Keratinocyte (primary cell): ENCODE measurements at regions not wholly inside any gene's neighbourhood (a gene's known extent, or its start where the extent isn't known, plus 50 kb on each side); places are given as distances from the start of the nearest gene placed in this dataset.

ENCODE experiments used
- EZH2 ChIP-seq: IDR thresholded peaks from one replicate; pipeline ENCODE4 v1.6.1; 2012; ENCODE audit warnings: inconsistent platforms, mild to moderate bottlenecking, low read length, moderate library complexity
- TF ChIP-seq, protein P1 (sequence below), 3 experiments: IDR thresholded peaks in 1 of 3; conservative IDR thresholded peaks in 1 of 3; optimal IDR thresholded peaks in 1 of 3; 2 replicates in 2 of 3; 3 replicates in 1 of 3; pipeline versions ENCODE3 to v1.5.1; 2011; ENCODE audit warnings: low read length in 3 of 3, mild to moderate bottlenecking in 3 of 3, moderate library complexity in 2 of 3, control low read depth in 1 of 3, inconsistent platforms in 1 of 3; ENCODE audit not compliant: insufficient read depth in 2 of 3; ENCODE audit errors: extremely low read depth in 1 of 3

GRCh38 chr10:109588259-109588658 lies 335.1 kb downstream of the XPNPEP1 start:
- TF ChIP-seq EZH2, result no peak
- TF ChIP-seq, protein P1, sequence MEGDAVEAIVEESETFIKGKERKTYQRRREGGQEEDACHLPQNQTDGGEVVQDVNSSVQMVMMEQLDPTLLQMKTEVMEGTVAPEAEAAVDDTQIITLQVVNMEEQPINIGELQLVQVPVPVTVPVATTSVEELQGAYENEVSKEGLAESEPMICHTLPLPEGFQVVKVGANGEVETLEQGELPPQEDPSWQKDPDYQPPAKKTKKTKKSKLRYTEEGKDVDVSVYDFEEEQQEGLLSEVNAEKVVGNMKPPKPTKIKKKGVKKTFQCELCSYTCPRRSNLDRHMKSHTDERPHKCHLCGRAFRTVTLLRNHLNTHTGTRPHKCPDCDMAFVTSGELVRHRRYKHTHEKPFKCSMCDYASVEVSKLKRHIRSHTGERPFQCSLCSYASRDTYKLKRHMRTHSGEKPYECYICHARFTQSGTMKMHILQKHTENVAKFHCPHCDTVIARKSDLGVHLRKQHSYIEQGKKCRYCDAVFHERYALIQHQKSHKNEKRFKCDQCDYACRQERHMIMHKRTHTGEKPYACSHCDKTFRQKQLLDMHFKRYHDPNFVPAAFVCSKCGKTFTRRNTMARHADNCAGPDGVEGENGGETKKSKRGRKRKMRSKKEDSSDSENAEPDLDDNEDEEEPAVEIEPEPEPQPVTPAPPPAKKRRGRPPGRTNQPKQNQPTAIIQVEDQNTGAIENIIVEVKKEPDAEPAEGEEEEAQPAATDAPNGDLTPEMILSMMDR (optimal IDR thresholded peaks at IDR 0.05 in 1 of 3, IDR thresholded peaks at IDR 0.05 in 1 of 3, conservative IDR thresholded peaks at IDR 0.05 in 1 of 3; ENCODE audit: extremely low read depth in 1 of 3, insufficient read depth in 2 of 3, low read length in 3 of 3), result no peak
